ENCODE measurements at regions not wholly inside any gene's neighbourhood (a gene's known extent, or its start where the extent isn't known, plus 50 kb on each side); places are given as distances from the start of the nearest gene placed in this dataset.

DNA sequence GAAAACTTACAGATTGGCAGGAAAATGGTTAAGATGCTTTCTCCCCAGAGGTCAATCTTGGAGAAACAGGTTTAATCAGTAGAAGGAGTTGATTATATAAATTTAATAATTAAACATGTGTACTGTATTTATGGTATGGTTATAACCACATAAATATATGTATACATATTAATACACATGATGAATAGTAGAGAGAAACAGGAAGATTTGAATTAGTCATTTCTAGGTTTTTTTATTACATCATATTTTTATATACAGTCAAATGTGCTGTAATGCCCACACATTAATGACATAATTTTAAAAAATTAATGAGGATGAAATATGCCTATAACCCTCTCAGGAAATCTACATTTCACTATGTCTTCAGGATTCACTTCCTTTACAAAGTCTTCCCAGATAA, 229.7 kb downstream of the IKZF2 start:
- DNase-seq, result no peak
- Histone ChIP-seq H3K27ac (no peak overlapping the region), H3K36me3 (no peaks in the 10 kb centered on the region), H3K27me3 (no peaks in the 10 kb centered on the region), H3K4me3 (no peak overlapping the region), H3K4me1 (no peaks in the 10 kb centered on the region), H3K9me3 (no peaks in the 10 kb centered on the region)
- no peak for TF ChIP-seq POLR2A (IDR thresholded peaks at IDR 0.05)
- TF ChIP-seq, protein P1, sequence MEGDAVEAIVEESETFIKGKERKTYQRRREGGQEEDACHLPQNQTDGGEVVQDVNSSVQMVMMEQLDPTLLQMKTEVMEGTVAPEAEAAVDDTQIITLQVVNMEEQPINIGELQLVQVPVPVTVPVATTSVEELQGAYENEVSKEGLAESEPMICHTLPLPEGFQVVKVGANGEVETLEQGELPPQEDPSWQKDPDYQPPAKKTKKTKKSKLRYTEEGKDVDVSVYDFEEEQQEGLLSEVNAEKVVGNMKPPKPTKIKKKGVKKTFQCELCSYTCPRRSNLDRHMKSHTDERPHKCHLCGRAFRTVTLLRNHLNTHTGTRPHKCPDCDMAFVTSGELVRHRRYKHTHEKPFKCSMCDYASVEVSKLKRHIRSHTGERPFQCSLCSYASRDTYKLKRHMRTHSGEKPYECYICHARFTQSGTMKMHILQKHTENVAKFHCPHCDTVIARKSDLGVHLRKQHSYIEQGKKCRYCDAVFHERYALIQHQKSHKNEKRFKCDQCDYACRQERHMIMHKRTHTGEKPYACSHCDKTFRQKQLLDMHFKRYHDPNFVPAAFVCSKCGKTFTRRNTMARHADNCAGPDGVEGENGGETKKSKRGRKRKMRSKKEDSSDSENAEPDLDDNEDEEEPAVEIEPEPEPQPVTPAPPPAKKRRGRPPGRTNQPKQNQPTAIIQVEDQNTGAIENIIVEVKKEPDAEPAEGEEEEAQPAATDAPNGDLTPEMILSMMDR (IDR thresholded peaks at IDR 0.05), result no peak

GRCh38 chr2:212921061-212921460, 230.4 kb downstream of the IKZF2 start:
- TF ChIP-seq, protein P1 (IDR thresholded peaks at IDR 0.05), result no peak
- no peak for TF ChIP-seq POLR2A (IDR thresholded peaks at IDR 0.05)
- H3K9me3 ChIP-seq, result no peaks in the 10 kb centered on the region
- DNase-seq, result no peak
- H3K4me1 ChIP-seq, result no peaks in the 10 kb centered on the region
- no peak overlapping the region for H3K4me3 ChIP-seq
- no peaks in the 10 kb centered on the region for H3K27me3 ChIP-seq
- H3K36me3 ChIP-seq, result no peaks in the 10 kb centered on the region
- no peak overlapping the region for H3K27ac ChIP-seq

DNA sequence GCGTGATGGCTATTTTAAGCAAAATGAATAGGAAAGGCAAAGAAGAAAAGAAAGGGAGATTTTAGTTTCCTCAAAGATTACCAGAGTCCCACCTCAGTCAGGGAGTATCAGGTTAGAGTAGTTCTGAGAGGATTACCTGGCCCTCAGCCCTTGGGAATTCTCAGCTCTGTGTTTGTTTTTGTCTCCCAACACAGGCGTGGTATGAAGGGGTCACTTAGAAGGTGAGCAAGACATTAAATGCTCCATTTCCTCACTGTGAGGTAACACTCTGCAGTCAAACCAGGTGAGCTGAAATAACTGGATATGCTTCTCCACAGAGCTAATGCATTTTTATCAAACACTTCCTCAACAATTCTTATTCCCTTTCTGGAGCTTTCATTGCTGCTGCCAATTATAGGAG, 232.2 kb downstream of the IKZF2 start:
- Histone ChIP-seq H3K4me3 (no peak overlapping the region), H3K36me3 (no peaks in the 10 kb centered on the region), H3K9me3 (no peaks in the 10 kb centered on the region), H3K27ac (no peak overlapping the region), H3K4me1 (no peaks in the 10 kb centered on the region), H3K27me3 (no peaks in the 10 kb centered on the region)
- DNase-seq, result no peak
- TF ChIP-seq, protein P1 (IDR thresholded peaks at IDR 0.05), result no peak
- no peak for TF ChIP-seq POLR2A (IDR thresholded peaks at IDR 0.05)

DNA sequence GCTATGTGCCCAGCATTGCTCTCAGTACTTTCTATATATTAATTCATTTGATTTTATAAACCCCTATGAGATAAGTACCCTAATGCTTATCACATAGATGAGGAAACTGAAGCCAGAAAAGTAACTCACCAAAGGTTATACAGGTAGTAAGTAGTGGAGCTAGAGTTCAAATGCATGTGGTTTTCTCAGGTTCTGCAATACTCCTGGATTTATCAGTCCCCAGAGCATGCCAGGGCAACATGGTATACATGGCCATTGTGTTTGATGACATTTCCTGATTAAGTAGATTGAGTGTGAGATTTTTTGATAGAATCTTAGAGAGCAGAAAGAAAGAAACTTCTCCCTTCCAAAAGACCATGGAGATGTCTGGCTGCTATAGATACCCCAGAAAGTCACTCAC, 233.1 kb downstream of the IKZF2 start:
- no peak for TF ChIP-seq POLR2A (IDR thresholded peaks at IDR 0.05)
- Histone ChIP-seq H3K27ac (no peak overlapping the region), H3K9me3 (no peaks in the 10 kb centered on the region), H3K27me3 (no peaks in the 10 kb centered on the region), H3K4me1 (no peaks in the 10 kb centered on the region), H3K36me3 (no peaks in the 10 kb centered on the region), H3K4me3 (no peak overlapping the region)
- DNase-seq, result no peak

- DNase-seq, result no peak
- H3K4me3 ChIP-seq, result no peak overlapping the region
- no peak overlapping the region for H3K27ac ChIP-seq
- no peaks in the 10 kb centered on the region for H3K9me3 ChIP-seq
- H3K36me3 ChIP-seq, result no peaks in the 10 kb centered on the region
- TF ChIP-seq POLR2A (IDR thresholded peaks at IDR 0.05), result no peak
- TF ChIP-seq, protein P1 (IDR thresholded peaks at IDR 0.05), result no peak
- H3K27me3 ChIP-seq, result no peaks in the 10 kb centered on the region
- no peaks in the 10 kb centered on the region for H3K4me1 ChIP-seq
These were observed 236.2 kb downstream of the IKZF2 start for GRCh38 chr2:212915121-212915782.

GRCh38 chr2:212914392-212914791, 237.0 kb downstream of the IKZF2 start:
- Histone ChIP-seq H3K9me3 (no peaks in the 10 kb centered on the region), H3K4me1 (no peaks in the 10 kb centered on the region), H3K36me3 (no peaks in the 10 kb centered on the region), H3K27ac (no peak overlapping the region), H3K27me3 (no peaks in the 10 kb centered on the region), H3K4me3 (no peak overlapping the region)
- TF ChIP-seq, protein P1 (IDR thresholded peaks at IDR 0.05), result no peak
- no peak for TF ChIP-seq POLR2A (IDR thresholded peaks at IDR 0.05)
- DNase-seq, result no peak

Measured in Peyer's patch (tissue), 4 donors.